HCT116 (cell line): ENCODE measurements at regions not wholly inside any gene's neighbourhood (a gene's known extent, or its start where the extent isn't known, plus 50 kb on each side); places are given as distances from the start of the nearest gene placed in this dataset.

Experiments used
- ATAC-seq: fragments of 200-7000 bp; cut with Tn5 transposase; 2 replicates; pipeline ENCODE4 v1.9.1; 2020; ENCODE audit warnings: mild to moderate bottlenecking, moderate library complexity
- BruUV-seq: library from RNA; stranded (reverse); fragments of 400-500 nt; replicated peaks from 2 replicates; lab custom pipeline; 2021; lab: Mats Ljungman, UMichigan
- CTCF ChIA-PET: fragments of 300-600 bp; sonication (Branson Sonifier 250); formaldehyde crosslinking; loops from one replicate; lab custom pipeline; 2021; ENCODE audit warnings: antibody characterized with exemption; lab: Charles Lee
- POLR2A ChIA-PET: fragments of 300-600, 350-600 bp; sonication (Branson Sonifier 250); formaldehyde crosslinking; loops from one replicate; lab custom pipeline; 2021; ENCODE audit warnings: antibody characterized with exemption; lab: Charles Lee
- RAD21 ChIA-PET, 2 experiments: fragments of 300-600 bp; sonication (Branson Sonifier 250); formaldehyde crosslinking; loops; one replicate each; lab custom pipeline; 2023; ENCODE audit warnings: low total read pairs in 2 of 2; ENCODE audit not compliant: uncharacterized antibody in 2 of 2, unreplicated experiment in 2 of 2, low non-redundant PET in 1 of 2; lab: Charles Lee
- DNase-seq: peaks from one replicate; pipeline ENCODE4 v3.0.0-alpha.2; 2010; ENCODE audit warnings: low read depth, low spot score
- H2AFZ ChIP-seq: fragments of 200-600 bp; shearing (Covaris generic), sonication (generic); 2 replicates; pipeline ENCODE4 v1.6.1; 2017; ENCODE audit warnings: low read depth, mixed run types, mixed read lengths, antibody characterized with exemption, low read length; ENCODE audit not compliant: poor library complexity, severe bottlenecking
- H3K27ac ChIP-seq: 2 replicates; pipeline ENCODE4 v1.5.1; 2012; ENCODE audit warnings: low read depth, low read length
- H3K27me3 ChIP-seq: fragments of 200-600 bp; sonication (generic); 2 replicates; pipeline ENCODE4 v1.6.1; 2016; ENCODE audit warnings: mixed run types, low read length, mixed read lengths; ENCODE audit not compliant: insufficient read depth
- H3K36me3 ChIP-seq, 2 experiments: fragments of 200-500 bp in 1 of 2; fragments of 200-600 bp in 1 of 2; sonication (Bioruptor generic) in 1 of 2; sonication (generic) in 1 of 2; 2 replicates each; pipeline versions ENCODE4 v1.5.1 to v1.6.1; 2014 to 2016; ENCODE audit warnings: low read length in 2 of 2, inconsistent platforms in 1 of 2, mixed read lengths in 1 of 2, mixed run types in 1 of 2; ENCODE audit not compliant: insufficient read depth in 2 of 2, control insufficient read depth in 1 of 2
- H3K4me1 ChIP-seq, 2 experiments: fragments of 200-600 bp in 1 of 2; sonication (generic) in 1 of 2; 2 replicates each; pipeline versions ENCODE4 v1.5.1 to v1.6.1; 2012 to 2017; ENCODE audit warnings: low read length in 2 of 2, inconsistent platforms in 1 of 2, mild to moderate bottlenecking in 1 of 2, mixed read lengths in 1 of 2, mixed run types in 1 of 2, moderate library complexity in 1 of 2; ENCODE audit not compliant: insufficient read depth in 2 of 2, control insufficient read depth in 1 of 2
- H3K4me2 ChIP-seq: fragments of 200-600 bp; sonication (generic); 2 replicates; pipeline ENCODE4 v1.6.1; 2017; ENCODE audit warnings: mixed run types, low read length, mixed read lengths
- H3K4me3 ChIP-seq, 2 experiments: fragments of 200-600 bp in 1 of 2; sonication (generic) in 1 of 2; replicated peaks in 1 of 2; 2 replicates each; pipeline ENCODE4 v1.5.1; 2011 to 2016; ENCODE audit warnings: low read length in 2 of 2, control low read depth in 1 of 2, low read depth in 1 of 2, mild to moderate bottlenecking in 1 of 2, mixed read lengths in 1 of 2, mixed run types in 1 of 2
- H3K79me2 ChIP-seq: fragments of 200-600 bp; sonication (generic); 2 replicates; pipeline ENCODE4 v1.6.1; 2017; ENCODE audit warnings: mild to moderate bottlenecking, mixed run types, low read length, moderate library complexity, mixed read lengths; ENCODE audit not compliant: insufficient read depth
- H3K9ac ChIP-seq: fragments of 200-600 bp; sonication (generic); 2 replicates; pipeline ENCODE4 v1.6.1; 2016; ENCODE audit warnings: low read length, mixed read lengths
- H3K9me2 ChIP-seq: fragments of 200-600 bp; sonication (generic), shearing (Covaris generic); 2 replicates; pipeline ENCODE4 v1.6.1; 2017; ENCODE audit warnings: mixed run types, mild to moderate bottlenecking, moderate library complexity; ENCODE audit not compliant: insufficient read depth
- H3K9me3 ChIP-seq, 2 experiments: fragments of 200-500 bp in 1 of 2; fragments of 200-600 bp in 1 of 2; sonication (Bioruptor generic) in 1 of 2; sonication (generic) in 1 of 2; 2 replicates each; pipeline ENCODE4 v1.6.1; 2014 to 2017; ENCODE audit warnings: low read length in 2 of 2, mixed read lengths in 2 of 2, inconsistent platforms in 1 of 2, low read depth in 1 of 2, mild to moderate bottlenecking in 1 of 2, mixed run types in 1 of 2, moderate library complexity in 1 of 2; ENCODE audit not compliant: control insufficient read depth in 1 of 2, insufficient read depth in 1 of 2
- H4K20me1 ChIP-seq: fragments of 200-600 bp; sonication (generic), shearing (Covaris generic); 2 replicates; pipeline ENCODE4 v1.6.1; 2017; ENCODE audit warnings: mixed run types, mild to moderate bottlenecking, moderate library complexity; ENCODE audit not compliant: insufficient read depth
- CBX3 ChIP-seq: IDR thresholded peaks from 2 replicates; pipeline ENCODE4 v1.6.1; 2012; ENCODE audit warnings: low read depth
- CEBPB ChIP-seq: IDR thresholded peaks from 2 replicates; pipeline ENCODE4 v1.6.1; 2012; ENCODE audit warnings: low read depth
- EGR1 ChIP-seq: IDR thresholded peaks from 2 replicates; pipeline ENCODE4 v1.6.1; 2012; ENCODE audit warnings: low read depth
- EZH2phosphoT487 ChIP-seq: fragments of 200-600 bp; IDR thresholded peaks from 2 replicates; pipeline ENCODE4 v1.6.1; 2018; ENCODE audit warnings: antibody characterized with exemption, borderline replicate concordance
- FOSL1 ChIP-seq: IDR thresholded peaks from 2 replicates; pipeline ENCODE4 v1.6.1; 2012; ENCODE audit warnings: low read depth
- JUND ChIP-seq: IDR thresholded peaks from 2 replicates; pipeline ENCODE4 v1.6.1; 2012
- POLR2A ChIP-seq: IDR thresholded peaks from 2 replicates; pipeline ENCODE4 v1.7.0; 2011; ENCODE audit warnings: borderline replicate concordance; ENCODE audit not compliant: insufficient read depth, insufficient read length; ENCODE audit errors: extremely low read depth
- POLR2AphosphoS5 ChIP-seq: IDR thresholded peaks from 2 replicates; pipeline ENCODE4 v1.6.1; 2011; ENCODE audit warnings: mild to moderate bottlenecking, low read depth, low read length, moderate library complexity
- RAD21 ChIP-seq: IDR thresholded peaks from 2 replicates; pipeline ENCODE4 v1.6.1; 2012; ENCODE audit warnings: low read depth, mild to moderate bottlenecking
- SIN3A ChIP-seq: IDR thresholded peaks from 2 replicates; pipeline ENCODE4 v1.6.1; 2012; ENCODE audit warnings: low read depth
- SP1 ChIP-seq: IDR thresholded peaks from 2 replicates; pipeline ENCODE4 v1.6.1; 2012; ENCODE audit warnings: low read depth
- SRF ChIP-seq: IDR thresholded peaks from 2 replicates; pipeline ENCODE4 v1.6.1; 2012; ENCODE audit warnings: low read depth
- TCF7L2 ChIP-seq: IDR thresholded peaks from 2 replicates; pipeline ENCODE4 v1.7.0; 2011; ENCODE audit warnings: borderline replicate concordance, inconsistent platforms; ENCODE audit not compliant: insufficient read depth, insufficient read length; ENCODE audit errors: extremely low read depth
- ZFX ChIP-seq: fragments of 450-650 bp; IDR thresholded peaks from 2 replicates; pipeline ENCODE4 v1.6.1; 2017
- ZNF274 ChIP-seq: fragments of 200-500 bp; sonication (Bioruptor generic); IDR thresholded peaks from 2 replicates; pipeline ENCODE4 v1.6.1; 2014; ENCODE audit warnings: mild to moderate bottlenecking, low read depth, low read length, inconsistent platforms
- intact Hi-C: fragments of 100-400 bp; cut with micrococcal nuclease; formaldehyde crosslinking; loops from 2 replicates; pipeline ENCODE4 v1.10.0; 2022
- TF ChIP-seq, protein P1 (sequence below): IDR thresholded peaks from 2 replicates; pipeline ENCODE4 v1.6.1; 2012
- TF ChIP-seq, protein P2 (sequence below): IDR thresholded peaks from 2 replicates; pipeline ENCODE4 v1.6.1; 2012

GRCh38 chr2:80889009-80889408, 584.5 kb upstream of the LRRTM1 start:
- H3K36me3 ChIP-seq: no peaks in the 10 kb centered on the region
- H3K27me3 ChIP-seq: no peaks in the 10 kb centered on the region
- DNase-seq: no peak
- H3K4me1 ChIP-seq: no peaks in the 10 kb centered on the region
- no peak overlapping the region for H3K9ac ChIP-seq
- no peaks in the 10 kb centered on the region for H4K20me1 ChIP-seq
- H3K4me3 ChIP-seq: no peak overlapping the region
- no TSS peak for BruUV-seq
- POLR2A ChIA-PET: no interaction called here
- H3K4me2 ChIP-seq: no peak overlapping the region
- no peak for ATAC-seq
- TF ChIP-seq ZNF274 (no peak), POLR2AphosphoS5 (no peak), TCF7L2 (no peak), EZH2phosphoT487 (no peak), SP1 (no peak), SRF (no peak), POLR2A (no peak), ZFX (no peak), RAD21 (no peak), JUND (no peak), EGR1 (no peak), CEBPB (no peak), FOSL1 (no peak), CBX3 (no peak), SIN3A (no peak)
- TF ChIP-seq, protein P1, sequence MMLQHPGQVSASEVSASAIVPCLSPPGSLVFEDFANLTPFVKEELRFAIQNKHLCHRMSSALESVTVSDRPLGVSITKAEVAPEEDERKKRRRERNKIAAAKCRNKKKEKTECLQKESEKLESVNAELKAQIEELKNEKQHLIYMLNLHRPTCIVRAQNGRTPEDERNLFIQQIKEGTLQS: no peak
- TF ChIP-seq, protein P2, sequence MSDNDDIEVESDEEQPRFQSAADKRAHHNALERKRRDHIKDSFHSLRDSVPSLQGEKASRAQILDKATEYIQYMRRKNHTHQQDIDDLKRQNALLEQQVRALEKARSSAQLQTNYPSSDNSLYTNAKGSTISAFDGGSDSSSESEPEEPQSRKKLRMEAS: no peak
- CTCF ChIA-PET: no interaction called here
- H3K79me2 ChIP-seq: no peaks in the 10 kb centered on the region
- no peaks in the 10 kb centered on the region for H3K9me2 ChIP-seq
- intact Hi-C loops: no loop called here
- H2AFZ ChIP-seq: no peak overlapping the region
- H3K27ac ChIP-seq: no peak overlapping the region
- H3K9me3 ChIP-seq: no peaks in the 10 kb centered on the region
- RAD21 ChIA-PET: no interaction called here
